ENCODE measurements at regions not wholly inside any gene's neighbourhood (a gene's known extent, or its start where the extent isn't known, plus 50 kb on each side); places are given as distances from the start of the nearest gene placed in this dataset.

- no peak for DNase-seq
Observed at GRCh38 chr19:30672926-30673325, 300.7 kb downstream of the ZNF536 start.

- no peak for DNase-seq
Observed at GRCh38 chr19:30671622-30672051, 299.5 kb downstream of the ZNF536 start.

- DNase-seq: no peak
Observed at GRCh38 chr19:30671367-30671619, 299.1 kb downstream of the ZNF536 start.

GRCh38 chr19:30670562-30671366 is 298.6 kb downstream of the ZNF536 start:
- DNase-seq: no peak

- DNase-seq: no peak
Observed at GRCh38 chr19:30670011-30670329, 297.8 kb downstream of the ZNF536 start.

- peak; percentile 60 for DNase-seq
Observed at GRCh38 chr19:30669329-30670010, 297.3 kb downstream of the ZNF536 start.

- DNase-seq: no peak
Observed at GRCh38 chr19:30668521-30669155, 296.5 kb downstream of the ZNF536 start.

- DNase-seq: no peak
Observed at GRCh38 chr19:30667746-30668145, 295.6 kb downstream of the ZNF536 start.

- DNase-seq: no peak
Observed at GRCh38 chr19:30667227-30667626, 295.0 kb downstream of the ZNF536 start.

- DNase-seq: peak; percentile 61
Observed at GRCh38 chr19:30666301-30666803, 294.2 kb downstream of the ZNF536 start.

GRCh38 chr19:30665449-30665848 is 293.3 kb downstream of the ZNF536 start:
- no peak for DNase-seq

GRCh38 chr19:30663611-30664174 is 291.5 kb downstream of the ZNF536 start:
- DNase-seq: no peak

- no peak for DNase-seq
Observed at GRCh38 chr19:30662211-30662861, 290.2 kb downstream of the ZNF536 start.

- DNase-seq: no peak
Observed at GRCh38 chr19:30659638-30660037, 287.5 kb downstream of the ZNF536 start.

- no peak for DNase-seq
Observed at GRCh38 chr19:30656520-30657100, 284.4 kb downstream of the ZNF536 start.

GRCh38 chr19:30653646-30654386 is 281.6 kb downstream of the ZNF536 start:
- DNase-seq: no peak

- no peak for DNase-seq
Observed at GRCh38 chr19:30652751-30653150, 280.6 kb downstream of the ZNF536 start.

- no peak for DNase-seq
Observed at GRCh38 chr19:30651691-30652090, 279.5 kb downstream of the ZNF536 start.

- DNase-seq: no peak
Observed at GRCh38 chr19:30651066-30651465, 278.9 kb downstream of the ZNF536 start.

- peak; percentile 77 for DNase-seq
Observed at GRCh38 chr19:30649934-30650614, 277.9 kb downstream of the ZNF536 start.
